IMR-90 (cell line): ENCODE measurements at regions not wholly inside any gene's neighbourhood (a gene's known extent, or its start where the extent isn't known, plus 50 kb on each side); places are given as distances from the start of the nearest gene placed in this dataset.

Experiments used
- ATAC-seq: fragments of 200-7000 bp; cut with Tn5 transposase; 2 replicates; pipeline ENCODE4 v1.9.1; 2020; ENCODE audit warnings: low read depth, mild to moderate bottlenecking, moderate library complexity
- BruUV-seq: library from RNA; stranded (reverse); fragments of 400-500 nt; replicated peaks from 2 replicates; lab custom pipeline; 2021; lab: Mats Ljungman, UMichigan
- CTCF ChIA-PET: fragments of 300-600 bp; formaldehyde crosslinking; extraction: SDS; loops from one replicate; lab custom pipeline; 2021; ENCODE audit warnings: antibody characterized with exemption; lab: Yijun Ruan, JAX
- POLR2A ChIA-PET: fragments of 300-600 bp; sonication (Branson Sonifier 250); formaldehyde crosslinking; loops from one replicate; lab custom pipeline; 2022; ENCODE audit warnings: antibody characterized with exemption; ENCODE audit not compliant: unreplicated experiment; lab: Charles Lee
- DNase-seq: peaks from one replicate; pipeline ENCODE4 v3.0.0; 2013
- H2AFZ ChIP-seq: replicated peaks from 2 replicates; pipeline ENCODE3; 2013; ENCODE audit warnings: low read length, mild to moderate bottlenecking; ENCODE audit not compliant: poor library complexity
- H2AK5ac ChIP-seq: 2 replicates; pipeline ENCODE4 v1.6.1; 2013; ENCODE audit warnings: low read depth, low read length, inconsistent platforms
- H2AK9ac ChIP-seq: replicated peaks from 2 replicates; pipeline ENCODE3; 2013; ENCODE audit warnings: mild to moderate bottlenecking, low read depth, low read length, moderate library complexity; ENCODE audit not compliant: poor library complexity
- H2BK120ac ChIP-seq: 2 replicates; pipeline ENCODE4 v1.6.1; 2013; ENCODE audit warnings: low read depth, low read length, inconsistent platforms
- H2BK15ac ChIP-seq: 3 replicates; pipeline ENCODE4 v1.6.1; 2013; ENCODE audit warnings: low read depth, low read length, inconsistent platforms
- H2BK20ac ChIP-seq: 2 replicates; pipeline ENCODE4 v1.6.1; 2013; ENCODE audit warnings: low read depth, mild to moderate bottlenecking, inconsistent platforms, low read length, moderate library complexity
- H2BK5ac ChIP-seq: 2 replicates; pipeline ENCODE4 v1.6.1; 2013; ENCODE audit warnings: mild to moderate bottlenecking, low read depth, low read length, inconsistent platforms; ENCODE audit not compliant: poor library complexity, severe bottlenecking
- H3K14ac ChIP-seq: replicated peaks from 2 replicates; pipeline ENCODE4 v1.6.1; 2013; ENCODE audit warnings: low read depth, low read length, inconsistent platforms
- H3K18ac ChIP-seq: 2 replicates; pipeline ENCODE4 v1.6.1; 2013; ENCODE audit warnings: low read depth, low read length, control low read depth
- H3K23ac ChIP-seq: 2 replicates; pipeline ENCODE4 v1.6.1; 2013; ENCODE audit warnings: low read depth, low read length, inconsistent platforms
- H3K27ac ChIP-seq: 2 replicates; pipeline ENCODE4 v1.5.1; 2013; ENCODE audit warnings: mild to moderate bottlenecking, control low read depth, low read length; ENCODE audit not compliant: insufficient read depth
- H3K27me3 ChIP-seq: 2 replicates; pipeline ENCODE4 v1.6.1; 2013; ENCODE audit warnings: low read length; ENCODE audit not compliant: control insufficient read depth, insufficient read depth
- H3K36me3 ChIP-seq: 2 replicates; pipeline ENCODE4 v1.6.1; 2013; ENCODE audit warnings: low read length, mixed read lengths; ENCODE audit not compliant: control insufficient read depth, insufficient read depth
- H3K4ac ChIP-seq: 2 replicates; pipeline ENCODE4 v1.6.1; 2013; ENCODE audit warnings: low read depth, low read length, inconsistent platforms
- H3K4me1 ChIP-seq: 2 replicates; pipeline ENCODE4 v1.6.1; 2013; ENCODE audit warnings: low read length, mixed read lengths; ENCODE audit not compliant: control insufficient read depth, insufficient read depth
- H3K4me2 ChIP-seq: 2 replicates; pipeline ENCODE4 v1.6.1; 2013; ENCODE audit warnings: low read depth, mild to moderate bottlenecking, control low read depth, low read length, moderate library complexity
- H3K4me3 ChIP-seq: 2 replicates; pipeline ENCODE4 v1.5.1; 2013; ENCODE audit warnings: low read depth, mild to moderate bottlenecking, control low read depth, low read length, moderate library complexity; ENCODE audit not compliant: insufficient read depth
- H3K56ac ChIP-seq: 2 replicates; pipeline ENCODE4 v1.6.1; 2013; ENCODE audit warnings: low read length, inconsistent platforms; ENCODE audit not compliant: insufficient read depth; ENCODE audit errors: extremely low read depth
- H3K79me1 ChIP-seq, 2 experiments: 2 replicates each; pipeline ENCODE4 v1.6.1; 2013; ENCODE audit warnings: low read length in 2 of 2, inconsistent platforms in 1 of 2, low read depth in 1 of 2
- H3K9ac ChIP-seq: 2 replicates; pipeline ENCODE4 v1.6.1; 2013; ENCODE audit warnings: low read depth, low read length, control low read depth
- H3K9me1 ChIP-seq: 2 replicates; pipeline ENCODE4 v1.6.1; 2013; ENCODE audit warnings: low read length, inconsistent platforms; ENCODE audit not compliant: insufficient read depth
- H3K9me3 ChIP-seq: 2 replicates; pipeline ENCODE4 v1.6.1; 2013; ENCODE audit warnings: low read length; ENCODE audit not compliant: control insufficient read depth, insufficient read depth
- H4K20me1 ChIP-seq: 2 replicates; pipeline ENCODE4 v1.6.1; 2013; ENCODE audit warnings: low read length, inconsistent platforms; ENCODE audit not compliant: insufficient read depth
- H4K5ac ChIP-seq: 2 replicates; pipeline ENCODE4 v1.6.1; 2013; ENCODE audit warnings: mild to moderate bottlenecking, low read depth, low read length, control low read depth
- H4K8ac ChIP-seq, 2 experiments: 2 replicates each; pipeline ENCODE4 v1.6.1; 2013; ENCODE audit warnings: low read depth in 2 of 2, low read length in 2 of 2, control low read depth in 1 of 2, inconsistent platforms in 1 of 2
- H4K91ac ChIP-seq: 2 replicates; pipeline ENCODE4 v1.6.1; 2013; ENCODE audit warnings: low read depth, low read length, inconsistent platforms; ENCODE audit not compliant: insufficient read depth
- CEBPB ChIP-seq: IDR thresholded peaks from 2 replicates; pipeline ENCODE4 v1.6.1; 2012; ENCODE audit warnings: low read depth, low read length, improper control_type of control experiment
- ELK1 ChIP-seq: fragments of 150-350 bp; IDR thresholded peaks from 2 replicates; pipeline ENCODE4 v1.6.1; 2016; ENCODE audit warnings: low read depth, mild to moderate bottlenecking, low read length, moderate library complexity, borderline replicate concordance
- WGBS, 2 experiments: methylation state at CpG; one replicate each; pipeline versions ENCODE4 v1.1.5 to v1.1.7; 2013; ENCODE audit warnings: missing lambda C conversion rate in 2 of 2; ENCODE audit not compliant: insufficient read length in 1 of 2; ENCODE audit errors: extremely low coverage in 2 of 2; 5-methylcytosine and 5-hydroxymethylcytosine counted together
- dilution Hi-C: fragments of 300-500 bp; cut with HindIII; formaldehyde crosslinking; loops from one replicate; pipeline ENCODE4 v1.14.3; 2018; ENCODE audit warnings: low sequenced_read_pairs; ENCODE audit not compliant: unreplicated experiment
- in situ Hi-C: fragments of 300-500 bp; cut with MboI; formaldehyde crosslinking; loops from 3 replicates; pipeline ENCODE4 v1.14.3; 2019; ENCODE audit warnings: low sequenced_read_pairs, inconsistent platforms, mixed read lengths
- intact Hi-C: fragments of 100-400 bp; cut with micrococcal nuclease; formaldehyde crosslinking; loops from 2 replicates; pipeline ENCODE4 v1.10.0; 2022

GRCh38 chr16:72658888-72659717 is 388.8 kb downstream of the ZFHX3 start:
- Histone ChIP-seq H3K4ac (no peak overlapping the region), H2BK120ac (no peak overlapping the region), H3K27ac (no peak overlapping the region), H2BK20ac (no peak overlapping the region), H3K36me3 (no peaks in the 10 kb centered on the region), H3K56ac (no peak overlapping the region), H3K79me1 (peaks cover 3% of the 10 kb centered on the region in 2 experiments; a peak in 1 of 4 replicates), H2AK9ac (no peak overlapping the region), H3K23ac (no peak overlapping the region), H3K9ac (no peak overlapping the region), H2BK5ac (no peak overlapping the region), H3K4me1 (no peaks in the 10 kb centered on the region), H3K14ac (no peak overlapping the region), H3K27me3 (no peaks in the 10 kb centered on the region), H3K9me1 (no peaks in the 10 kb centered on the region), H3K4me2 (no peak overlapping the region), H3K18ac (no peak overlapping the region), H4K5ac (no peak overlapping the region), H4K20me1 (no peaks in the 10 kb centered on the region), H3K4me3 (no peak overlapping the region), H4K91ac (no peak overlapping the region), H2AK5ac (no peak overlapping the region), H4K8ac (no peak overlapping the region), H2BK15ac (no peak overlapping the region), H3K9me3 (no peaks in the 10 kb centered on the region), H2AFZ (no peak overlapping the region)
- POLR2A ChIA-PET, result no interaction called here
- no TSS peak for BruUV-seq
- no CpG with 5 or more reads among the region's 5 CpGs for WGBS, 2 experiments
- intact Hi-C loops, result no loop called here
- peak; percentile 52 for DNase-seq
- dilution Hi-C loops, result no loop called here
- TF ChIP-seq CEBPB, result peak; percentile 53; the same call in 1 of the 2 replicates
- no peak for TF ChIP-seq ELK1
- CTCF ChIA-PET, result interaction anchor here (0.7 kb wide), 1 partner anchor 14 kb away, joined by 3 read pairs; no protein-coding TSS in a partner anchor
- in situ Hi-C loops, result no loop called here
- ATAC-seq, result peak; percentile 60
